ENCODE measurements at regions not wholly inside any gene's neighbourhood (a gene's known extent, or its start where the extent isn't known, plus 50 kb on each side); places are given as distances from the start of the nearest gene placed in this dataset.

DNA sequence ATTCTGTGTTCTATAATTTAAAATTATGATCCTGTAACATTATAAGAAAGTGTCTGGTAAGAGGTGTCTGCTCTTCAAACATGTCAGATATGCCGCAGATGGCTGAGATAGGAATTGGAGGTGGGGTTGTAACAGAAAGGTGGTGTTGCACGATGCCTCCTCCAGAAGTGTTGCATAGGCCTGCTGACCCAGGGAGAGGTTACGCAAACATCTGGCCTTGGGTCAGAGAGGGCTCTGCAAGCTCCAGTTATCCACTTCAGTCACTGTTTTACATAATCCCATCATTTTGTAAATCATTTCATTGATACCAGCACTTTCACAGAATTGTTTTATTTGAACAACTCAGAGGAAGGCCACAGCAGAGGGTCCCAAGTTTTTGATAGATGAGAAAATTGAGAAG, 256.5 kb downstream of the OSR1 start:
- TF ChIP-seq, protein P1, sequence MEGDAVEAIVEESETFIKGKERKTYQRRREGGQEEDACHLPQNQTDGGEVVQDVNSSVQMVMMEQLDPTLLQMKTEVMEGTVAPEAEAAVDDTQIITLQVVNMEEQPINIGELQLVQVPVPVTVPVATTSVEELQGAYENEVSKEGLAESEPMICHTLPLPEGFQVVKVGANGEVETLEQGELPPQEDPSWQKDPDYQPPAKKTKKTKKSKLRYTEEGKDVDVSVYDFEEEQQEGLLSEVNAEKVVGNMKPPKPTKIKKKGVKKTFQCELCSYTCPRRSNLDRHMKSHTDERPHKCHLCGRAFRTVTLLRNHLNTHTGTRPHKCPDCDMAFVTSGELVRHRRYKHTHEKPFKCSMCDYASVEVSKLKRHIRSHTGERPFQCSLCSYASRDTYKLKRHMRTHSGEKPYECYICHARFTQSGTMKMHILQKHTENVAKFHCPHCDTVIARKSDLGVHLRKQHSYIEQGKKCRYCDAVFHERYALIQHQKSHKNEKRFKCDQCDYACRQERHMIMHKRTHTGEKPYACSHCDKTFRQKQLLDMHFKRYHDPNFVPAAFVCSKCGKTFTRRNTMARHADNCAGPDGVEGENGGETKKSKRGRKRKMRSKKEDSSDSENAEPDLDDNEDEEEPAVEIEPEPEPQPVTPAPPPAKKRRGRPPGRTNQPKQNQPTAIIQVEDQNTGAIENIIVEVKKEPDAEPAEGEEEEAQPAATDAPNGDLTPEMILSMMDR (optimal IDR thresholded peaks at IDR 0.05 in 1 of 3, IDR thresholded peaks at IDR 0.05 in 1 of 3, conservative IDR thresholded peaks at IDR 0.05 in 1 of 3; ENCODE audit: extremely low read depth in 1 of 3, insufficient read depth in 2 of 3, low read length in 3 of 3) = no peak
- TF ChIP-seq EZH2 (IDR thresholded peaks at IDR 0.05; ENCODE audit: low read length) = no peak

Data from keratinocyte (primary cell).